Panc1 (cell line): ENCODE measurements at regions not wholly inside any gene's neighbourhood (a gene's known extent, or its start where the extent isn't known, plus 50 kb on each side); places are given as distances from the start of the nearest gene placed in this dataset.

Experiments
- ATAC-seq: fragments of 200-7000 bp; cut with Tn5 transposase; 2 replicates; pipeline ENCODE4 v1.9.1; 2020; ENCODE audit warnings: mild to moderate bottlenecking, moderate library complexity
- BruUV-seq: library from RNA; stranded (reverse); fragments of 400-500 nt; replicated peaks from 2 replicates; lab custom pipeline; 2021; lab: Mats Ljungman, UMichigan
- CTCF ChIA-PET: fragments of 300-600 bp; sonication (Branson Sonifier 250); formaldehyde crosslinking; loops from one replicate; lab custom pipeline; 2022; ENCODE audit warnings: antibody characterized with exemption; lab: Charles Lee
- POLR2A ChIA-PET: fragments of 300-600 bp; sonication (Branson Sonifier 250); formaldehyde crosslinking; loops from one replicate; lab custom pipeline; 2022; ENCODE audit warnings: antibody characterized with exemption; lab: Charles Lee
- DNase-seq: peaks from one replicate; pipeline ENCODE4 v3.0.0-alpha.2; 2010; ENCODE audit warnings: low read depth, low spot score
- H3K27ac ChIP-seq: 2 replicates; pipeline ENCODE4 v1.5.1; 2011; ENCODE audit warnings: mild to moderate bottlenecking, low read length, inconsistent platforms
- H3K27me3 ChIP-seq: fragments of 200-500 bp; sonication (Bioruptor generic); 2 replicates; pipeline ENCODE4 v1.6.0; 2014; ENCODE audit warnings: low read length, inconsistent platforms; ENCODE audit not compliant: control insufficient read depth, insufficient read depth
- H3K36me3 ChIP-seq: fragments of 200-500 bp; sonication (Bioruptor generic); 2 replicates; pipeline ENCODE4 v1.5.1; 2014; ENCODE audit warnings: inconsistent platforms, mild to moderate bottlenecking, low read length, moderate library complexity; ENCODE audit not compliant: control insufficient read depth, insufficient read depth
- H3K4me1 ChIP-seq: 2 replicates; pipeline ENCODE4 v1.5.1; 2011; ENCODE audit warnings: inconsistent platforms, mild to moderate bottlenecking, low read length, moderate library complexity; ENCODE audit not compliant: control insufficient read depth, insufficient read depth
- H3K4me3 ChIP-seq, 2 experiments: 2 replicates each; pipeline ENCODE4 v1.5.1; 2011 to 2012; ENCODE audit warnings: low read depth in 2 of 2, low read length in 2 of 2, mild to moderate bottlenecking in 2 of 2, inconsistent platforms in 1 of 2, moderate library complexity in 1 of 2
- H3K9me3 ChIP-seq: fragments of 200-500 bp; sonication (Bioruptor generic); 2 replicates; pipeline ENCODE4 v1.5.1; 2014; ENCODE audit warnings: low read depth, mild to moderate bottlenecking, inconsistent platforms, low read length, moderate library complexity; ENCODE audit not compliant: control insufficient read depth, insufficient read depth
- CTCF ChIP-seq: fragments of 450-650 bp; IDR thresholded peaks from 2 replicates; pipeline ENCODE4 v1.5.1; 2017; ENCODE audit warnings: mild to moderate bottlenecking
- POLR2AphosphoS5 ChIP-seq: IDR thresholded peaks from 2 replicates; pipeline ENCODE4 v1.6.1; 2012; ENCODE audit warnings: mild to moderate bottlenecking, low read depth, low read length, moderate library complexity
- REST ChIP-seq, 2 experiments: IDR thresholded peaks; 2 replicates each; pipeline ENCODE4 v1.6.1; 2011 to 2012; ENCODE audit warnings: low read depth in 2 of 2, control low read depth in 1 of 2, low read length in 1 of 2, mild to moderate bottlenecking in 1 of 2, moderate library complexity in 1 of 2; ENCODE audit not compliant: insufficient read depth in 1 of 2
- SIN3A ChIP-seq: IDR thresholded peaks from 2 replicates; pipeline ENCODE4 v1.6.1; 2012; ENCODE audit warnings: low read depth, mild to moderate bottlenecking, low read length, moderate library complexity, borderline replicate concordance; ENCODE audit not compliant: insufficient read depth
- TCF7L2 ChIP-seq: IDR thresholded peaks from 2 replicates; pipeline ENCODE4 v1.6.1; 2011; ENCODE audit warnings: mild to moderate bottlenecking, low read depth, low read length, inconsistent platforms
- in situ Hi-C: cut with HindIII; loops from 2 replicates; pipeline ENCODE4 v1.10.0; 2016; ENCODE audit warnings: low sequenced_read_pairs, low pct_unique_long_range_greater_than_20kb
- intact Hi-C: fragments of 100-400 bp; cut with micrococcal nuclease; formaldehyde crosslinking; loops from one replicate; pipeline ENCODE4 v1.10.0; 2022; ENCODE audit not compliant: unreplicated experiment

- Histone ChIP-seq H3K27ac (no peak overlapping the region), H3K27me3 (no peaks in the 10 kb centered on the region), H3K4me3 (no peak overlapping the region), H3K36me3 (no peaks in the 10 kb centered on the region), H3K4me1 (no peaks in the 10 kb centered on the region), H3K9me3 (no peaks in the 10 kb centered on the region)
- in situ Hi-C loops: no loop called here
- POLR2A ChIA-PET: no interaction called here
- intact Hi-C loops: no loop called here
- no TSS peak for BruUV-seq
- CTCF ChIA-PET: no interaction called here
- ATAC-seq: no peak
- no peak for TF ChIP-seq REST (IDR thresholded peaks at IDR 0.05; ENCODE audit: insufficient read depth in 1 of 2, low read depth in 2 of 2, low read length in 1 of 2)
- no peak for TF ChIP-seq SIN3A
- no peak for TF ChIP-seq POLR2AphosphoS5
- TF ChIP-seq CTCF: no peak
- TF ChIP-seq TCF7L2: no peak
- no peak for DNase-seq
Observed at GRCh38 chr3:69496856-69497255, 111.0 kb upstream of the FRMD4B start.

GRCh38 chr3:69494185-69494584 lies 108.3 kb upstream of the FRMD4B start:
- H3K9me3 ChIP-seq: no peaks in the 10 kb centered on the region
- H3K27me3 ChIP-seq: no peaks in the 10 kb centered on the region
- H3K36me3 ChIP-seq: no peaks in the 10 kb centered on the region
- POLR2A ChIA-PET: no interaction called here
- in situ Hi-C loops: no loop called here
- TF ChIP-seq REST (IDR thresholded peaks at IDR 0.05; ENCODE audit: insufficient read depth in 1 of 2, low read depth in 2 of 2, low read length in 1 of 2) (no peak), POLR2AphosphoS5 (no peak), CTCF (no peak), TCF7L2 (no peak), SIN3A (no peak)
- no peak for ATAC-seq
- intact Hi-C loops: no loop called here
- no peak for DNase-seq
- H3K4me1 ChIP-seq: no peaks in the 10 kb centered on the region
- H3K27ac ChIP-seq: no peak overlapping the region
- no peak overlapping the region for H3K4me3 ChIP-seq
- CTCF ChIA-PET: no interaction called here
- BruUV-seq: no TSS peak
